ENCODE measurements at regions not wholly inside any gene's neighbourhood (a gene's known extent, or its start where the extent isn't known, plus 50 kb on each side); places are given as distances from the start of the nearest gene placed in this dataset.

DNA sequence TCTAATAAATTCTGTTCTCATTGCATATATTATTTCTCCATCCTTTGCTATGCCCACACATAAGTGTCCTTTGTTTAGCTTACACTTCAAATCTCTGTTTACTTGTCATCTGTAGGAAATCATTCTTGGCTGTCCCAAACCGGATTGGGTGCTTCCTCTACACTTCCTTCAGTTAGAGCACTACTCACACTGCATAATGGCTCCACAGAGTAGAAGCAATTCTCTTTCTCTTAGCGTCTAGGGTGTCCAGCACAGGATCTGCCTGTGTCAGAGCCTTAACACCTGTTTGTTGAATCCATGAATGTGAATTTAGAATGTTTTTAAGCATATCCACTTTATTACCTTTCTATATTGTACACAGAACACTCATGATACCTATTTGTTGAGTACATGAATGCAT lies 87.0 kb upstream of the BMP2 start:
- TF ChIP-seq POLR2A (IDR thresholded peaks at IDR 0.05; ENCODE audit: low read depth, low read length) (no peak), POLR2AphosphoS5 (IDR thresholded peaks at IDR 0.05; ENCODE audit: low read depth, low read length) (no peak), PAX5 (IDR thresholded peaks at IDR 0.05; ENCODE audit: insufficient read depth, low read length, severe bottlenecking) (no peak)

Data from GM12891 (cell line).